K562 (cell line): ENCODE measurements at regions not wholly inside any gene's neighbourhood (a gene's known extent, or its start where the extent isn't known, plus 50 kb on each side); places are given as distances from the start of the nearest gene placed in this dataset.

Source experiments
- ATAC-seq: fragments of 200-7000 bp; cut with Tn5 transposase; 3 replicates; pipeline ENCODE4 v1.9.1; 2020; ENCODE audit warnings: moderate library complexity
- BruUV-seq: library from RNA; stranded (reverse); fragments of 400-500 nt; replicated peaks from 2 replicates; lab custom pipeline; 2021; lab: Mats Ljungman, UMichigan
- CTCF ChIA-PET: fragments of 300-600 bp; formaldehyde crosslinking; extraction: SDS; loops from one replicate; lab custom pipeline; 2021; ENCODE audit warnings: low intra/inter-chr PET ratio; lab: Yijun Ruan, JAX
- POLR2A ChIA-PET: fragments of 300-600, 350-650 bp; sonication (Branson Sonifier 250); formaldehyde crosslinking; extraction: SDS; loops from one replicate; lab custom pipeline; 2021; ENCODE audit warnings: antibody characterized with exemption, inconsistent platforms; lab: Yijun Ruan, JAX
- DNase-seq, 4 experiments: peaks; one replicate each; pipeline versions ENCODE4 v3.0.0 to v3.0.0-alpha.2; 2011 to 2018; ENCODE audit warnings: low spot score in 3 of 4, mixed read lengths in 3 of 4; ENCODE audit errors: extremely low read depth in 1 of 4
- FAIRE-seq: peaks from 2 replicates; lab custom pipeline; 2011; peaks lifted over from hg19 to GRCh38; lab: Jason Lieb, UNC
- H2AFZ ChIP-seq: 2 replicates; pipeline ENCODE4 v1.6.0; 2011; ENCODE audit warnings: low read depth, low read length, control low read depth, inconsistent platforms
- H3K27ac ChIP-seq: fragments of 200-600 bp; 3 replicates; pipeline ENCODE4 v1.8.0; 2011; ENCODE audit warnings: low read depth, mild to moderate bottlenecking, control low read depth, inconsistent platforms, low read length, moderate library complexity, mixed read lengths; ENCODE audit errors: extremely low read depth
- H3K27me3 ChIP-seq, 2 experiments: fragments of 300-600 bp in 1 of 2; 2 replicates in 1 of 2; 3 replicates in 1 of 2; pipeline versions ENCODE4 v1.6.0 to v1.8.0; 2011; ENCODE audit warnings: inconsistent platforms in 2 of 2, low read length in 2 of 2, mild to moderate bottlenecking in 1 of 2, mixed read lengths in 1 of 2, moderate library complexity in 1 of 2; ENCODE audit not compliant: control insufficient read depth in 2 of 2, insufficient read depth in 2 of 2
- H3K36me3 ChIP-seq: fragments of 300-600 bp; 3 replicates; pipeline ENCODE4 v1.8.0; 2011; ENCODE audit warnings: mild to moderate bottlenecking, low read length, inconsistent platforms; ENCODE audit not compliant: control insufficient read depth, insufficient read depth
- H3K4me1 ChIP-seq, 2 experiments: fragments of 200-600 bp in 1 of 2; replicated peaks in 1 of 2; 2 replicates in 1 of 2; 3 replicates in 1 of 2; pipeline versions ENCODE4 v1.5.1 to v1.8.0; 2011; ENCODE audit warnings: inconsistent platforms in 2 of 2, low read length in 2 of 2, mild to moderate bottlenecking in 1 of 2, mixed read lengths in 1 of 2, moderate library complexity in 1 of 2; ENCODE audit not compliant: control insufficient read depth in 2 of 2, insufficient read depth in 2 of 2
- H3K4me2 ChIP-seq: 2 replicates; pipeline ENCODE4 v1.6.1; 2011; ENCODE audit warnings: low read length, control low read depth, inconsistent platforms, mixed read lengths; ENCODE audit not compliant: insufficient read depth
- H3K4me3 ChIP-seq: fragments of 200-600 bp; sonication (generic), shearing (Covaris generic); 2 replicates; pipeline ENCODE4 v1.5.1; 2016; ENCODE audit warnings: control low read depth, inconsistent platforms
- H3K79me2 ChIP-seq: fragments of 200-600 bp; 3 replicates; pipeline ENCODE4 v1.8.0; 2011; ENCODE audit warnings: low read length, inconsistent platforms; ENCODE audit not compliant: control insufficient read depth, insufficient read depth
- H3K9ac ChIP-seq, 2 experiments: 2 replicates each; pipeline versions ENCODE4 v1.6.0 to v1.6.1; 2011; ENCODE audit warnings: low read depth in 2 of 2, low read length in 2 of 2, control low read depth in 1 of 2, inconsistent platforms in 1 of 2, mild to moderate bottlenecking in 1 of 2, mixed read lengths in 1 of 2; ENCODE audit not compliant: insufficient read depth in 1 of 2
- H3K9me1 ChIP-seq: one replicate; pipeline ENCODE4 v1.6.0; 2011; ENCODE audit warnings: inconsistent platforms, mild to moderate bottlenecking, low read length, moderate library complexity; ENCODE audit not compliant: control insufficient read depth, insufficient read depth
- H3K9me3 ChIP-seq: replicated peaks from 2 replicates; pipeline ENCODE4 v1.5.1; 2011; ENCODE audit warnings: low read depth, low read length, inconsistent platforms; ENCODE audit not compliant: control insufficient read depth, insufficient read depth
- H4K20me1 ChIP-seq: replicated peaks from 2 replicates; pipeline ENCODE4 v1.6.1; 2011; ENCODE audit warnings: low read length, inconsistent platforms, mixed read lengths; ENCODE audit not compliant: control insufficient read depth, insufficient read depth
- MYC ChIP-seq, 2 experiments: fragments of 250-450 bp in 1 of 2; sonication (Bioruptor Pico) in 1 of 2; IDR thresholded peaks; 2 replicates each; pipeline versions ENCODE4 v1.5.1 to v1.6.1; 2012 to 2021; ENCODE audit warnings: low read depth in 2 of 2, borderline replicate concordance in 1 of 2, improper control_type of control experiment in 1 of 2, low read length in 1 of 2, mild to moderate bottlenecking in 1 of 2, moderate library complexity in 1 of 2
- PHF8 ChIP-seq: fragments of 200-600 bp; sonication (generic); IDR thresholded peaks from 2 replicates; pipeline ENCODE4 v1.6.1; 2012; ENCODE audit warnings: mixed run types, mild to moderate bottlenecking, inconsistent platforms, low read length, moderate library complexity, borderline replicate concordance
- ZNF140 ChIP-seq: fragments of 250-450 bp; sonication (Bioruptor Pico); IDR thresholded peaks from 2 replicates; pipeline ENCODE4 v1.8.0; 2021; ENCODE audit warnings: moderate library complexity, mild to moderate bottlenecking, inconsistent platforms
- ZNF197 ChIP-seq: fragments of 200-800 bp; sonication (Bioruptor generic); IDR thresholded peaks from 2 replicates; pipeline ENCODE4 v1.6.1; 2016; ENCODE audit warnings: low read depth, missing genetic modification characterization, missing compliant biosample characterization
- ZNF407 ChIP-seq: fragments of 450-650 bp; IDR thresholded peaks from 2 replicates; pipeline ENCODE4 v1.6.1; 2016; ENCODE audit warnings: low read depth
- WGBS: fragments of 100-300 bp; shearing (Covaris generic); methylation state at CpG from one replicate; pipeline ENCODE4 v1.1.6; 2016; ENCODE audit warnings: low coverage, mixed read lengths; ENCODE audit not compliant: insufficient coverage; ENCODE audit errors: missing lambda C conversion rate; 5-methylcytosine and 5-hydroxymethylcytosine counted together
- in situ Hi-C: fragments of 300-500 bp; cut with MboI; formaldehyde crosslinking; loops from 4 replicates; pipeline ENCODE4 v1.15.0; 2018; ENCODE audit warnings: inconsistent platforms, mixed read lengths
- intact Hi-C: fragments of 100-400 bp; cut with micrococcal nuclease; formaldehyde crosslinking; loops from 2 replicates; pipeline ENCODE4 v1.14.2; 2022
- TF ChIP-seq, protein P1 (sequence below): fragments of 450-650 bp; formaldehyde crosslinking; IDR thresholded peaks from 2 replicates; pipeline ENCODE4 v1.4.0; 2022; ENCODE audit warnings: missing genetic modification characterization

DNA sequence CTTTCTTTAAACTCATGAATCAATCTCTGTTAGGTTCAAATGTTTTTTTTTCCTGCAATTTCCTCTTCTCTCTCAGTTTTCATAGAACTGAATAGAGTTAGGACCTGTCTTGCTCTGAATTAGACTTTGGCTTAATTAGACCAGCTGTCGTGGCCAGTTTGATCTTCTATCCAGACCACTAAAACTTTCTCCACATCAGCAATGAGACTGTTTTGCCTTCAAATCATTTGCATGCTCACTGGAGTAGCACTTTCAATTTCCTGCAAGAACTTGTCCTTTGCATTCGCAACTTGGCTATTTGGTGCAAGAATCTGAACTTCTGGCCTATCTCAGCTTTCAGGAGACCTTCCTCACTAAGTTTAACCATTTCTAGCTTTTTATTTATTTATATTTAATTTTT, 2002.2 kb upstream of the PIK3C3 start (continued):
- no peak for TF ChIP-seq ZNF197 (CRISPR knock-in tag)

GRCh38 chr18:39951142-39951720, 2003.8 kb upstream of the PIK3C3 start:
- CTCF ChIA-PET, result no interaction called here
- intact Hi-C loops, result no loop called here
- H3K27me3 ChIP-seq, result no peaks in the 10 kb centered on the region
- no peak for ATAC-seq
- TF ChIP-seq ZNF407 (no peak), MYC (IDR thresholded peaks at IDR 0.05; ENCODE audit: low read depth, low read length) (no peak), MYC (CRISPR knock-in tag; IDR thresholded peaks at IDR 0.05; ENCODE audit: borderline replicate concordance, low read depth) (no peak), PHF8 (no peak), ZNF140 (CRISPR knock-in tag) (no peak)
- TF ChIP-seq, protein P1, sequence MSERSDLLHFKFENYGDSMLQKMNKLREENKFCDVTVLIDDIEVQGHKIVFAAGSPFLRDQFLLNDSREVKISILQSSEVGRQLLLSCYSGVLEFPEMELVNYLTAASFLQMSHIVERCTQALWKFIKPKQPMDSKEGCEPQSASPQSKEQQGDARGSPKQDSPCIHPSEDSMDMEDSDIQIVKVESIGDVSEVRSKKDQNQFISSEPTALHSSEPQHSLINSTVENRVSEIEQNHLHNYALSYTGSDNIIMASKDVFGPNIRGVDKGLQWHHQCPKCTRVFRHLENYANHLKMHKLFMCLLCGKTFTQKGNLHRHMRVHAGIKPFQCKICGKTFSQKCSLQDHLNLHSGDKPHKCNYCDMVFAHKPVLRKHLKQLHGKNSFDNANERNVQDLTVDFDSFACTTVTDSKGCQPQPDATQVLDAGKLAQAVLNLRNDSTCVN (CRISPR knock-in tag), result no peak
- TF ChIP-seq, all 486 proteins: peak for 0
- no peak overlapping the region for H3K4me3 ChIP-seq
- H3K79me2 ChIP-seq, result no peaks in the 10 kb centered on the region
- H3K36me3 ChIP-seq, result no peaks in the 10 kb centered on the region
- H3K27ac ChIP-seq, result no peak overlapping the region
- POLR2A ChIA-PET, result no interaction called here
- no peaks in the 10 kb centered on the region for H3K4me1 ChIP-seq
- no peak overlapping the region for H2AFZ ChIP-seq
- in situ Hi-C loops, result no loop called here
- H3K9me3 ChIP-seq, result no peaks in the 10 kb centered on the region
- no peak overlapping the region for H3K4me2 ChIP-seq
- DNase-seq (no peak), FAIRE-seq (no peak)
- H3K9ac ChIP-seq, result no peak overlapping the region
- no peaks in the 10 kb centered on the region for H3K9me1 ChIP-seq
- H4K20me1 ChIP-seq, result no peaks in the 10 kb centered on the region
- 0% methylated on average over 4 of the region's 4 CpGs for WGBS
- no TSS peak for BruUV-seq
